ENCODE measurements at regions not wholly inside any gene's neighbourhood (a gene's known extent, or its start where the extent isn't known, plus 50 kb on each side); places are given as distances from the start of the nearest gene placed in this dataset.
"Not testable (repeated sequence)": the region's sequence is repeated elsewhere in the genome, so short reads cannot be mapped to it uniquely, and the experiment has no call there.

DNA sequence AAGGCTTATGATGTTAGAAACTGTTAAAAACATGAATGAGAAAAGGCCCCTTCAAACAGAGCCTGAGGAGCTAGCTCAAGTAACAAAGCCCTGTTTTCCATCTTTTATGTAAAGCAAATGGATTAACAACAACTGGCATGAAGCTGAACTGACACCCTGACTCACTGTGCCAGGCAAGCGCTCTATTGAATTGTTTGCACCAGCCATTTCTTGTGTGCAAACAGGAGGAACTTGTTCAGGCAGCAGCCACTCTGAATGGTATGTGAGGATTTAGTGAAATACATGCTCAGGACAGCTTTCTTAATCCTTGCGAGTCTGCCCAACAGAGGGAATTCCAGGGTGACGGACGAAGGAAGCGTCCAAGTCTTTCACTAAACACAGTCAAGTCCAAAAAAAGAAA is 291.1 kb upstream of the ADGRL2 start:
- H3K4me3 ChIP-seq (replicated peaks; ENCODE audit: low read depth, low read length), result no peak overlapping the region
- no peaks in the 10 kb centered on the region for H3K36me3 ChIP-seq (ENCODE audit: control insufficient read depth, insufficient read depth, low read length)
- TF ChIP-seq, protein P1, sequence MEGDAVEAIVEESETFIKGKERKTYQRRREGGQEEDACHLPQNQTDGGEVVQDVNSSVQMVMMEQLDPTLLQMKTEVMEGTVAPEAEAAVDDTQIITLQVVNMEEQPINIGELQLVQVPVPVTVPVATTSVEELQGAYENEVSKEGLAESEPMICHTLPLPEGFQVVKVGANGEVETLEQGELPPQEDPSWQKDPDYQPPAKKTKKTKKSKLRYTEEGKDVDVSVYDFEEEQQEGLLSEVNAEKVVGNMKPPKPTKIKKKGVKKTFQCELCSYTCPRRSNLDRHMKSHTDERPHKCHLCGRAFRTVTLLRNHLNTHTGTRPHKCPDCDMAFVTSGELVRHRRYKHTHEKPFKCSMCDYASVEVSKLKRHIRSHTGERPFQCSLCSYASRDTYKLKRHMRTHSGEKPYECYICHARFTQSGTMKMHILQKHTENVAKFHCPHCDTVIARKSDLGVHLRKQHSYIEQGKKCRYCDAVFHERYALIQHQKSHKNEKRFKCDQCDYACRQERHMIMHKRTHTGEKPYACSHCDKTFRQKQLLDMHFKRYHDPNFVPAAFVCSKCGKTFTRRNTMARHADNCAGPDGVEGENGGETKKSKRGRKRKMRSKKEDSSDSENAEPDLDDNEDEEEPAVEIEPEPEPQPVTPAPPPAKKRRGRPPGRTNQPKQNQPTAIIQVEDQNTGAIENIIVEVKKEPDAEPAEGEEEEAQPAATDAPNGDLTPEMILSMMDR (IDR thresholded peaks at IDR 0.05; ENCODE audit: insufficient read depth, low read length, poor library complexity, severe bottlenecking), result no peak
- no peak for DNase-seq (ENCODE audit: extremely low read depth, insufficient read length)
- no peaks in the 10 kb centered on the region for H3K27me3 ChIP-seq (replicated peaks; ENCODE audit: control insufficient read depth, insufficient read depth, low read length)

DNA sequence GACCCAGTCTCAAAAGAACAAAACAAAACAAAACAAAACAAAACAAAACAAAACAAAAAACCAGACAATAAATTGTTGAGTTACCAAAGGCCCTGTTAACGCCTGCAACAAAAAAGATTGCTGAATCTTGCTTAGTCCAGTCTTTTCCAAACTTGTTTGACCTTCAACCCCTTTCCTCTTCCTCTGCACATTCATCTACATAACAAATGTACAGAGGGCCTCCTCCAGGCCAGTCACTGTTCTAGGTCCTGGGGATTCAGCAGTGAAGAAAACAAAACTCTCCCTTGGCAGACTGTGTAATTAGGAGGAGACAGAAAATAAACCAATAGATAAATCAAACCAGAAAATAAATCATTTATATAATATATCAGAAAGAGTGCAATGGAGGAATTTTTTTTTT is 294.0 kb upstream of the ADGRL2 start:
- DNase-seq (ENCODE audit: extremely low read depth, insufficient read length), result no peak
- Histone ChIP-seq H3K4me3 (replicated peaks; ENCODE audit: low read depth, low read length) (no peak overlapping the region), H3K27me3 (replicated peaks; ENCODE audit: control insufficient read depth, insufficient read depth, low read length) (no peaks in the 10 kb centered on the region), H3K36me3 (ENCODE audit: control insufficient read depth, insufficient read depth, low read length) (no peaks in the 10 kb centered on the region)
- TF ChIP-seq, protein P1 (IDR thresholded peaks at IDR 0.05; ENCODE audit: insufficient read depth, low read length, poor library complexity, severe bottlenecking), result no peak

DNA sequence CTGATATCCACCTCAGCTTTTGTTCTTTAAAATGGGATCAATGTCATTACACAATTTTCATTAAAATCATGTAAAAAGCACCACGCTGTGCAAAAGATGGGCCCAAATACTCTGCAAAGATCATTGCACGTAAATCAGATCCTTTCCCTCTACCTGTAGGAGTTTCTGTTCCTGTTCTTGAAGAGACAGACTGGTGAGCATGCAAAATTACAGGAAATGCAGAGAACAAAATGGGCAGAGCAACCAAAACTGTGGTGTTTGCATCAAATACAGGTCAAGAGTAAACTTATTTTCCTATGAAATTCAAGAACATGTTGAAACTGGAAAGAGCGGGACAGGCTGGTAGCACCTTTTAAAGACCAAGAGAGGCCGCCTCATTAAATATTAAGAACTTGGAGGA is 294.9 kb upstream of the ADGRL2 start:
- no peaks in the 10 kb centered on the region for H3K36me3 ChIP-seq (ENCODE audit: control insufficient read depth, insufficient read depth, low read length)
- H3K27me3 ChIP-seq (replicated peaks; ENCODE audit: control insufficient read depth, insufficient read depth, low read length), result no peaks in the 10 kb centered on the region
- TF ChIP-seq, protein P1 (IDR thresholded peaks at IDR 0.05; ENCODE audit: insufficient read depth, low read length, poor library complexity, severe bottlenecking), result no peak
- peak; percentile 55 for DNase-seq (ENCODE audit: extremely low read depth, insufficient read length)
- H3K4me3 ChIP-seq (replicated peaks; ENCODE audit: low read depth, low read length), result no peak overlapping the region

DNA sequence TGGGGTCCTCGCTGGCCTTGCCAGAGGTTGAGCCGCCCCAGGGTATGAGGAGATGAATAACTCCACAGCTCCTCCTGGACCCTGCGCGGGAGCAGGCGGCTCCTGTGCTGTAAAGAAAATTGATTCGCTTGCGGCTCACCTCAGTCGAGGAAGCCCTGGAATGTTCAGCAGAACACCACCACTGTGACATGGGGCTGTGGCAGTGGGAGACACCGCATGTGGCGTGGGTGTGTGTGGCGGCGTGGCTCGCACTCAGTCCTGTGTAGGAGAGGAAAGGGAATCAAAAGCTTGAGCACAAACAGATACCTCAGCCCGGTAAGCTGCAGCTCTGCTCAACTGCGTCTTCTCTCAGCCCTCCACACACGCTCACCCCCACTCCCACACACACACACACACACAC is 295.9 kb upstream of the ADGRL2 start:
- DNase-seq (ENCODE audit: extremely low read depth, insufficient read length); H3K27me3 ChIP-seq (replicated peaks; ENCODE audit: control insufficient read depth, insufficient read depth, low read length); H3K4me3 ChIP-seq (replicated peaks; ENCODE audit: low read depth, low read length); H3K36me3 ChIP-seq (ENCODE audit: control insufficient read depth, insufficient read depth, low read length): not testable (repeated sequence)

DNA sequence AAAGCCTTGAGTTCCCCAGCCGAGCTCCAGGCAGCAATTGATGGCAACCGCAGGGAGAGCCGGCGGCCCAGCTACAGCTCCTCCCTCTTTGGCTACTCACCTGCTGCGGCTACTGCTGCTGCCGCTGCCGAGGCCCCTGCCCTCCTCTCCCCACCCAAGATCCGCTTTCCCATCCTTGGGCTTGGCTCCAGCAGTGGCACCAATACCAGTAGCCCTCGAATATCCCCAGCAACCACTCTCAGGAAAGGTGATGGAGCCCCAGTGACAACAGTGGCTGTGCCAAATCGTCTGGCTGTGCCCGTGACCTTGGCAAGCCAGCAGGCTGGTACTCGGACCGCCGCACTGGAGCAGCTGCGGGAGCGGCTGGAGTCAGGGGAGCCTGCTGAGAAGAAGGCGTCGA is 298.0 kb upstream of the ADGRL2 start:
- not testable (repeated sequence) for H3K36me3 ChIP-seq (ENCODE audit: control insufficient read depth, insufficient read depth, low read length); H3K4me3 ChIP-seq (replicated peaks; ENCODE audit: low read depth, low read length); DNase-seq (ENCODE audit: extremely low read depth, insufficient read length); H3K27me3 ChIP-seq (replicated peaks; ENCODE audit: control insufficient read depth, insufficient read depth, low read length)

DNA sequence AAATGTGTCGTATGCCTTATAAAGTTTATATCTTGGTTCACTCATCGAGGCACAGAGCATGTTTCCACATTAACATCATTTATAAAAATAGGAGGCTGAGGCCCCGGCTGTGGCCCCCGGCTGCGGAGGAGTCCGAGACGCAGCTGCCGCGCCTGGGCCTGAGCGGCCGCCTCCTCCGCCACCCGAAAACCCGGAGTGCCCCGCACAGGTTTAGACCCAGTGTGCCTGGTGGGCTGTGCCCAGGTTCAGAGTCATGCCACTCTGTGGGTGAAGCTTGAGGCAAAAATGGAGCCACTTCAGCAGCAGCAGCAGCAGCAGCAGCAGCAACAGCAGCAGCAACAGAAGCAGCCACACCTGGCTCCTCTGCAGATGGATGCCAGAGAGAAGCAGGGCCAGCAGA is 299.2 kb upstream of the ADGRL2 start:
- not testable (repeated sequence) for H3K27me3 ChIP-seq (replicated peaks; ENCODE audit: control insufficient read depth, insufficient read depth, low read length); H3K36me3 ChIP-seq (ENCODE audit: control insufficient read depth, insufficient read depth, low read length); DNase-seq (ENCODE audit: extremely low read depth, insufficient read length); H3K4me3 ChIP-seq (replicated peaks; ENCODE audit: low read depth, low read length)

DNA sequence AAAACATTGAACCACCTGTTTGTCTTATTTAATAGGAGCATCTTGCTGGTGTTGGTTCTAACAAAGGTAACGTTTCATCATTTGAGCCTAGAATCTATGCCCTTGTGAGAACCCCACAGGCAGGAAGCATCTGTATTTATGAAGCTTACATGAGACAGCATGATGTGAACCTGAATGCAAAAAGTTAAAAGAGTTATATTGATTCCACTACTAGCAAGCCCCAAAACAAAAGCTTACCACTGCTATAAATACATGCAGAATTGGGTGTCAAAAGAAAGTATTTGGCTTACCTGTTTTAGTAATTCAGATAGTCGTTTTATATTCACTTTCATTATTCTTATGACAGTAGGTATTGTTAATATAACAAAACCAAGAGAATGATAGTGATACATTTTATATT is 301.2 kb upstream of the ADGRL2 start:
- Histone ChIP-seq H3K4me3 (replicated peaks; ENCODE audit: low read depth, low read length) (no peak overlapping the region), H3K27me3 (replicated peaks; ENCODE audit: control insufficient read depth, insufficient read depth, low read length) (no peaks in the 10 kb centered on the region), H3K36me3 (ENCODE audit: control insufficient read depth, insufficient read depth, low read length) (no peaks in the 10 kb centered on the region)
- TF ChIP-seq, protein P1 (IDR thresholded peaks at IDR 0.05; ENCODE audit: insufficient read depth, low read length, poor library complexity, severe bottlenecking), result no peak
- no peak for DNase-seq (ENCODE audit: extremely low read depth, insufficient read length)

All from GM06990 (cell line).